ENCODE measurements at regions not wholly inside any gene's neighbourhood (a gene's known extent, or its start where the extent isn't known, plus 50 kb on each side); places are given as distances from the start of the nearest gene placed in this dataset.

GRCh38 chr5:2199697-2200096, 317.0 kb upstream of the IRX4 start:
- DNase-seq: no peak

DNA sequence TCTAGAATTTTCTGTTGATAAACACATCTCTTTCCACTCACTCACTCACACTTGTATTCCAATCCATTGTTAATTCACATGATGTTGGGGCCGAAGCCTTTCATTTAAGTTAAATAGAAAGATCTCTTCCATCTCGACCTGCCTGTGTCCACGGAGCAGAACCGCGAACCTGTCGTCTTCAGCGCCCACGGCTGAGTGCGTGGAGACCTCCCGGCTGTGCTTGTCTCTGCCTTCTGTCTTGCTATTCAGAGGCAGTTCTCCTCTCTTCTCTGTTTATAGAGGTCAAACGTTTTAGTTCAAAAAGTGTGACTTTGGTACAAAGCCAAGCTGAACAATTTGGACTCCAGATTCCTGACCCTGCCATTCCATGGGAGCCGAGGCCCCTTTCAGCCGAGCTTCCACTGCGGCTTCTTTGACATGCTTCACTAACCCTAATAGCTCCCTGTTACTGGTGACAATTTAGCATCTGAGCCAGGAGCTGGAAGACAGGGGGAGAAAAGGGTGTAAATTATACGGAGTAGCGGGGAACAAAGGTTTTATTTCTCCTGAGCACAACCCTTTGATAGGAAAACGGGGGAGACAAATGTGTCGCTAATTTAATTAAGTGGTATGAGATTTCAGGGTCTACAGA, 314.4 kb upstream of the IRX4 start:
- no peak for DNase-seq

GRCh38 chr5:2196416-2196815, 313.7 kb upstream of the IRX4 start:
- DNase-seq: no peak

- no peak for DNase-seq
Observed at GRCh38 chr5:2194949-2195348, 312.2 kb upstream of the IRX4 start.

GRCh38 chr5:2194236-2194555, 311.5 kb upstream of the IRX4 start:
- no peak for DNase-seq

- DNase-seq: no peak
Observed at GRCh38 chr5:2193542-2194235, 311.0 kb upstream of the IRX4 start.

- no peak for DNase-seq
Observed at GRCh38 chr5:2193142-2193541, 310.4 kb upstream of the IRX4 start.

DNA sequence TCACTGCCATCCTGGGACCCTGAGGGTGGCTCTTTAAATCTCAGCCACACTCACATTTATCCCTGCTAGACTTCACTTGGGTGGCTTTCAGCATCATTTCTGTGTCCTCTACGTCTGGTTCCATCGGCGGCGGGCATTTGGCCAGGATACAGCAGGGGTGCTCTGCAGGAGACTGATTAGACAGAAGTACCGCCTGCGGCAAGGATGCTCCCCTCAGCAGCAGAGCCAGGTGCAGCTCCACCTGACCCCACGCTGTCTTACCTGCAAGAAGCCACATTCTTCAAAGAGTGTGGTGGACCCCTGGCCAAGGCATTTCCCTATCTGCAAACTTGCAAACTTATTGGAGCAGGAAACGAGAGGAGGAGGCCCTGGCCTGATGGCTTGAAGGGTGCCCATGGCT, 309.8 kb upstream of the IRX4 start:
- no peak for DNase-seq

DNA sequence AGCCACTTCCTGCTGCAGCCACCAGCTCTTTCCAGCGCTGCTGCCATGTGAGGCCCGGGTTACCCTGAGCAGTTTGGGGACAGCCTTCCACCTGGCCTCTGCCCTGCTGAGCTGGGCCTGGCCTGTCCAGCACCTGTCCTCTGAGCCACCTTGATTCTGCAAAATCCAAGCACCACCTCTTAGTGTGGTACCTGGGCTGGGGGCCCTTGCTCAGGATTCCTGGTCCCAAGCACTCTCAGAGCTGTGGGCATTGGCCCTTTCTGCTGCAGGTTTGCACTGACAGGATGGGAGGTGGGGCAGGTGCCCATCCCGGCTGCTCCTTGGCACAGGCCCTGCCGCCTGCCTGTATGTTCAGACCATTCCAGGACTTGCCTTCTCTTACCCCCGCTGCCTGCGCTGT, 309.2 kb upstream of the IRX4 start:
- DNase-seq: no peak

- no peak for DNase-seq
Observed at GRCh38 chr5:2190549-2190948, 307.8 kb upstream of the IRX4 start.

DNA sequence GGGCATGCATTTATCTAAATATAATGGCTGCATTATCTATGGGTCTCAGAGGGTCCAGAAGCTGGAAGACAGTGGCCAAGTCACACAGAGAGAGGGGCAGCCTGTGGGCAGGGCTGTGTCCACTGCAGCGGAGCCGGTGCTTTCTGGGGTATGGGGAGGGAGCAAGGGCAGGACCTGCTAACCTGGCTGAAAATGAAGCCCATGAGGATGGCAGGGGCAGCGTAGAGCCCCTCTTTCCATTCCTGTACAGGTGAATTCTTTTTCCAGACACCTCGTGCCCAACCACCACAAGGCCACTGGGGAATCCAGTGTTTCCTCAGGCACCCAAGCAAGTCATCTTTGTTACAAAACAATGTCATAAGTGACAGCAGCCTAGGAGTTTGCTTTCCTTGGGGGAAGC, 305.9 kb upstream of the IRX4 start:
- DNase-seq: no peak

DNA sequence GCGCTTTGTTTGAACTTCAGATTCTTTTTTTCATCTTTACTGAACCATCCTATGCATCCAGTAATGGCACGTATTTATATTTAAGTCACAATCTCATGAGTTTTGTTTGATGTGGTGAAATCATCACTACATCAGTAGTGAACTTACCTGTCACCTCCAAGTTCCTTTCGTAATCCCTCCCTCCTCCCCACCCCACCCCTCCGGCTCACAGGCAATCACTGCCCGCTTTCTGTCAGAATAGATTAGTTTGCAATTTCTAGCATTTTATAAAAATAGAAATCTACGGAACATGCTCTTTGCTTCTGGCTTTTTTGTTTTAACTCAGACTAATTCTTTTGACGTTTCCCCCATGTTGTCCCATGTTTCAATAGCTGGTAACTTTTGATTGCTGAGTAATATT, 305.4 kb upstream of the IRX4 start:
- DNase-seq: no peak

- no peak for DNase-seq
Observed at GRCh38 chr5:2187687-2188086, 305.0 kb upstream of the IRX4 start.

DNA sequence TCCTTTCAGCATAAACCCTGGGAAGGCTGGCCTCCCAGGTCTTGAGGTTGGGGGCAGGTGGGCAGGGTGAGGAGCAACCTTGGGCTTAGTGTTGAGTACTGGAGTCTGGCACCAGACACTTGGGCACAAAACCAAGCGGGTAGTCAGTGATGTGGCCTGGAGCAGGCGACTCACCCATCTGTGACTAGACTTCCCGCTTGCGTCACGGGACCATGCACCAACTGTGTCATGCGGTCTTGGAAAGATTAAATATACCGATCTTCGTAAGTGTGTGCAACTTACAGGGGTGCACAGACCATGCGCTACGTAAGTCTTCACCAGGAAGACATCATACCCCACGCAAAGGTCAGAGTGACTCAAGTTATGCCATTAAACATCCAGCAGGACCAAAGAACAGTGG, 304.4 kb upstream of the IRX4 start:
- no peak for DNase-seq

DNA sequence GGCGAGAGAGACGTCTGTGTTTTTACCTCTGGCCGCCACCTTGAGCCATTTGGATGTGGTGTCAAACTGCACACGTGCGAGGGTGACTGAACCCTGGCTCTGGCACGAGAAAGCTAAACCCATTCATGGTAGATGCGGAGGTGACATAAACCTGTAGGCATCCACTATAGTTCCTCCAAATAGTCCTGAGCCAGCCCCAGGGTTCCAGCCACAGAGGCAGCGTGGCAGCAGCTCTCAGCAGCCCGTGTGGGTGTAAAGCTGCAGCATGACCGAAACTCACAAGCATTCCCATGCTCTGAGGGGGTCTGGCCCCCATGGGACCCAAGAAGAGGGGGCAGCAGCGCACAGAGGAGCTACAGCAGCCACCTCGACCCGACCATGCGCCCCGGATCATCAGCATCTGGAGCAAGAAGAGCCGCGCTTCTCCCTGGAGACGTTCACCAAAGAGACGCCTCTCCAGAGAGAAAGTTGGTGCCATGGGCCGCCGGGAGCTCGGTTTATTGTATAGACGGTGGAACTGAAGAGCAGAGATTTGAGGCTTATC, 303.8 kb upstream of the IRX4 start:
- no peak for DNase-seq

DNA sequence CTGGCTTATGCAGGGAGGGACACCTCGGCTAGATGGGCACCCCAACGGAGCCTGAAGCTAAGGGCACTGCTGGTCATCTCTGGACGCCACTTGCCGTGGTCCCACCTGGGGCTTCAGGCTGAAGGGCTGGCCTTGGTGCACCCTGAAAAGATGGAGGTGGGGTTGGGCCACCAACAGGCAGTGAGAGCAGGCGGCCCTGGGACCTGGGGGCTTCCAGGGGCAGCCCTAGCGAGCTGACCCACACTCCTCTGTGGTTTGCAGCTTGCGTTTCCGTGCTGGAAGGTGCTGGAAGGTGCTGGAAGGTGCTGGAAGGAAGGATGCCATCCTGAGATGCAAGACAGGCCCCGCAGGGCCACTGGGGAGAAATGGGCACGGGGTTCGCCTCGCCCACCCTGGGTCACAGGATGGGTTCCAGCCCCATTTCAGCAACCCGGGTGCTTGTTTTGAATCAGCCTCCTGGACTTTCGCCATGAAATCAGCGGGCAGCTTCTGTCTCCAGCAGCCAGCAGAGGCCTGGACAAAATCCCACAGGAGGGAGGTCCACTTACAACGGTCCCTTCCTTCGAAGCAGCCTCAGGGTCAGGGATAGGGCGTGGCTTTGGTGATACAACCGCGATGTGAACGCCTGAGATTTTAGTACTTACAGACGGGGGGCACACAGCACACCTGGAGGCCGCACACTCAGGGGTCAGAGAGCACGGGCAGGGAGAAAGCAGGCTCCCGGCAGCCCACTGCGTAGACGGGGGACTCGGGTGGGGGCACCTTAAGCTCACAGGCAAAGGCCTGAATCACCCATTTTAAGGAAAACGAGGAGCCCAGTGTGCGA, 303.1 kb upstream of the IRX4 start:
- DNase-seq: no peak

DNA sequence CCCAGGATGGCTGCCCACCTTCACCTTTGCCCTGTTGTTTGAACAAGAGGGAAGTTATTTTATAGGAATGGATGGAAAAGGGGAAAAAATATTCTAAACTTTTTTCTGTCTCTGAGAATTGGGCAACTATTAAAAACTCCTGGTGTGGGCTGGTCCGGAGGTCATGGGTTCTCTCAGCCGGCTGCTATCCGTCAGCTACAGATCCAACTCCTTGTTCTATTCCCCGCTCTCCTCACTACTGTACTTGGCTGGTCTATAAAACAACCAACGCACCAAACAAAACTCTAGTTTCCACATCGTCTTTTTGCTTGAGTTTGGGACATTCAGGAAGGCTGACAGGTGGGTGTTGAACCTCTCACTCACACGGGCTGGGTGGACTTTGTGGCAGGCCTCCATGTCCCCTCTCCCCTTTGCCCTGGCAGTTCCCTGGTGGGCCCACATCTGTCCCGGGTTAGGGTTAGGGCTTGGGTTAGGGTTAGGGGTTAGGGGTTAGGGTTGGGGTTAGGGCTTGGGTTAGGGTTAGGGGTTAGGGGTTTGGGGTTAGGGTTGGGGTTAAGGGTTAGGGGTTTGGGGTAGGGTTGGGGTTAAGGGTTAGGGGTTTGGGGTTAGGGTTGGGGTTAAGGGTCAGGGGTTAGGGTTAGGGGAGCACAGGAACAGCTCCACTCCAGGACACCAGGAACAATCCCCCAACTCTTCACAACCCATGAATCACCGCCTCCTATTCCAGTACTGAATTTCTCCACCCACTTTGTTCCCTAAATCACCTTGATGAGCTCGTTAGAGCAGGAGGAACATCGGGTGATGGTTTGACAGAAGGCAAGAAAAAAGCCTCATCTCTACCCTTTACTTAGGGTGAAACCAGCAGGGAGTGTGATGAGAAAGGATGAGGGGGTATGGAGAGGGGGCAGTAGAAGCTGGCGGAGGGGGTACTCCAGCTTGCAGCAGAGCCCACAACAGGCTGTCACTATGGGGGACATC, 302.1 kb upstream of the IRX4 start:
- no peak for DNase-seq

DNA sequence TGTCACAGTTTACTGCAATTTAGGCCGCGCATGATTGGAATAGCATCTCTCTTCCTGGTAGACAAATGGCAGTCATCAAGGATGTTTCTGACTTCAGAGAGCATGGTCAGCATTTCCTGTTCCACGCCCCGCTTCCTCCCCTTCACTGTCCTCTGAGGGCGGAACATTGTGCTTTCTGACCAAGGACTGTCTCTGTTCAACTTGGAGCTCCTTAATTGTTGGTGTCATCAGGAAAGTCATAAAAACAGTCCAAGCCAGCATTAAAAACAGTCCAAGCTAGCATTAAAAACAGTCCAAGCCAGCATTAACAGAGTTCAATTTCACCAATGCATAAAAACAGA, 301.3 kb upstream of the IRX4 start:
- no peak for DNase-seq

DNA sequence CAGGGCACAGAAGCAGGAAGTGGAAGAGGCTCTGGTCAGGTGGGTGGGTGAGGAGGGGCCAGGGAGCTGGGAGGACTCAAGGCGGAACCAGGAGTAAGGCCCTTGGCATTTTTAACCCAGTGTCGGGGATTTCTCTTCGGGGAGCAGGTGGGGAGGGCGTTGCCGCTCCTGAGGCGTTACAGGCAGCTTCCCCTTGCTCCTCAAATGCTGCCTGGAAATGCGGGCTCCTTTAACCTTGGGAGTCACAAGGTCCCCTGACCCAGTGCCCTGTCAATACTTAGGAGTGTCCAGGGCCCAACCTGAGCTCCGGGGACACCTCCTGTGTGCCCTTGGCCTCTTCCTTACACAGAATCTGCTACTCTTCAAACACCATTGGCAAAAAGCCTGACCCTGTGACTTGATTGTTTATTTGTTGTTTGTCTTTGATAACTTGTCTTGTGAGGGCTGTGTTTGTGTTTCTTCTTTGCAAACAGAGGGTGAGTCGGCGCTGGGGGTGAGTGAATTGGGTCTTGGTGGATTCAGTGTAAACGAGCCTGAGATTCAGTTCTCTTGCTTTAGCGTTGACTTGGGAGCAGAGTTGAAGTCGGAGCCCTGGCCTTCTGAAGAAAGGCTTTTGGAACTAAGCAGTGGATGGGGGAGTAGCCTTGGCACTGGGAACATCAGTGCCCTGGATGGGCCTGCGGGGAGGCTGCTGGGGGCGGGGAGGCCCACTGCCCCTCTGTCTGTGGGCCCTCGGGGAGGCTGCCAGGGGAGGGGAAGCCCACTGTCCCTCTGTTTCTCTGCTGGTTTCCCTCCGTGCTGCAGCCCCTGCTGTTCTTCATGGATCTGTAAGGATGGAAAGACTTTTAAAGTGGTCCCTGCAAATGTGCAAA, 300.7 kb upstream of the IRX4 start:
- no peak for DNase-seq

- no peak for DNase-seq
Observed at GRCh38 chr5:2182020-2182419, 299.3 kb upstream of the IRX4 start.

GRCh38 chr5:2181557-2181956, 298.8 kb upstream of the IRX4 start:
- no peak for DNase-seq

DNA sequence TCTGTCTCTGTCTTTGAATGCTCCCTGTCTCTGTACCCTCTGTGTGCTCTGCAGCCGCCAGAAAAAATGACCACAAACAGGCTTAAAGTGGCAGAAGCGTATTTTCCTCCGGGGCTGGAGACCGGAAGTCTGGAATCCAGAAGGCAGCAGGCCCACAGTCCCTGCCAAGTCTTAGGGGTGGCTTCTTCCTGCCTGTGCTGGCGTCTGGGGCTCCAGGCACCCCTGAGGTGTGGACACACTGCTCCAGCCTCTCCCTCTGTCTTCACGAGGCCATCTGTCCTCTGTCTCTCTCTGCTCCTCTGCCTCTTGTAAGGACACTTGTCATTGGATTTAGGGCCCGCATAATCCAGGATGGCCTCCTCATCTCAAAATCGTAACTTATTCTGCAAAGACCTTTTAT, 298.4 kb upstream of the IRX4 start:
- DNase-seq: no peak

All from stimulated activated CD4-positive, alpha-beta T cell treated with anti-CD3 and anti-CD28 coated beads, Interleukin-4, amount 100 ng/mL, for 4 hours (primary cell).